NCI-H146 (cell line): ENCODE measurements at regions not wholly inside any gene's neighbourhood (a gene's known extent, or its start where the extent isn't known, plus 50 kb on each side); places are given as distances from the start of the nearest gene placed in this dataset.
A peak's percentile ranks its signal among the peaks of the same experiment; 100 is the strongest.

ENCODE experiments used
- DNase-seq: peaks from one replicate; lab custom pipeline; 2025; lab: John Stamatoyannopoulos, UW

- peak; percentile 11 for DNase-seq
Measured at GRCh38 chr1:219523411-219523810, 89.5 kb downstream of the ZC3H11B start.

- DNase-seq, result no peak
Measured at GRCh38 chr1:219521325-219521724, 91.6 kb downstream of the ZC3H11B start.

- DNase-seq, result no peak
Measured at GRCh38 chr1:219520241-219520640, 92.7 kb downstream of the ZC3H11B start.

GRCh38 chr1:219518907-219519248 lies 94.0 kb downstream of the ZC3H11B start:
- DNase-seq, result no peak

- DNase-seq, result no peak
Measured at GRCh38 chr1:219518168-219518906, 94.6 kb downstream of the ZC3H11B start.

GRCh38 chr1:219517031-219517430 lies 95.9 kb downstream of the ZC3H11B start:
- DNase-seq, result no peak

- DNase-seq, result no peak
Measured at GRCh38 chr1:219514728-219515127, 98.2 kb downstream of the ZC3H11B start.

GRCh38 chr1:219507437-219507836 lies 105.5 kb downstream of the ZC3H11B start:
- DNase-seq, result no peak

- no peak for DNase-seq
Measured at GRCh38 chr1:219506936-219507335, 106.0 kb downstream of the ZC3H11B start.

GRCh38 chr1:219506473-219506899 lies 106.4 kb downstream of the ZC3H11B start:
- DNase-seq, result no peak

GRCh38 chr1:219505886-219506285 lies 107.0 kb downstream of the ZC3H11B start:
- no peak for DNase-seq

GRCh38 chr1:219503604-219504003 lies 109.3 kb downstream of the ZC3H11B start:
- DNase-seq, result no peak

- no peak for DNase-seq
Measured at GRCh38 chr1:219500327-219500897, 112.5 kb downstream of the ZC3H11B start.

- DNase-seq, result no peak
Measured at GRCh38 chr1:219498666-219499065, 114.2 kb downstream of the ZC3H11B start.

- peak; percentile 54 for DNase-seq
Measured at GRCh38 chr1:219495737-219496408, 117.0 kb downstream of the ZC3H11B start.

- DNase-seq, result no peak
Measured at GRCh38 chr1:219492717-219493116, 120.2 kb downstream of the ZC3H11B start.

GRCh38 chr1:219490566-219490965 lies 122.3 kb downstream of the ZC3H11B start:
- no peak for DNase-seq

- DNase-seq, result no peak
Measured at GRCh38 chr1:219489636-219490035, 123.3 kb downstream of the ZC3H11B start.

- DNase-seq, result no peak
Measured at GRCh38 chr1:219488275-219488674, 124.6 kb downstream of the ZC3H11B start.

- no peak for DNase-seq
Measured at GRCh38 chr1:219483530-219483929, 129.4 kb downstream of the ZC3H11B start.

- no peak for DNase-seq
Measured at GRCh38 chr1:219480011-219480410, 132.9 kb downstream of the ZC3H11B start.

GRCh38 chr1:219478811-219479210 lies 134.1 kb downstream of the ZC3H11B start:
- no peak for DNase-seq

GRCh38 chr1:219477861-219478260 lies 135.0 kb downstream of the ZC3H11B start:
- no peak for DNase-seq
